Right lobe of liver (tissue), 4 donors: ENCODE measurements at regions not wholly inside any gene's neighbourhood (a gene's known extent, or its start where the extent isn't known, plus 50 kb on each side); places are given as distances from the start of the nearest gene placed in this dataset.

Experiments
- CTCF ChIP-seq, 4 donors: fragments of 200-600 bp in 3 of 4; fragments of 450-650 bp in 1 of 4; IDR thresholded peaks; one replicate each; pipeline versions ENCODE4 v1.5.1 to v1.8.0; 2016 to 2022; ENCODE audit warnings: antibody characterized with exemption in 4 of 4, mild to moderate bottlenecking in 2 of 4
- POLR2A ChIP-seq: fragments of 450-650 bp; IDR thresholded peaks from one replicate; pipeline ENCODE4 v1.6.1; 2017; ENCODE audit warnings: antibody characterized with exemption, mild to moderate bottlenecking
- donor health status: DM: no; HTN: no; CAD: no.
- donor health status: DM: no; HTN: no; CAD: no.
- donor health status: DM: no; HTN: yes; CAD: no.

GRCh38 chr20:10902576-10903282 lies 228.9 kb upstream of the JAG1 start:
- TF ChIP-seq CTCF (IDR thresholded peaks at IDR 0.05), result no peak
- TF ChIP-seq POLR2A, result no peak
